H9 (cell line): ENCODE measurements at regions not wholly inside any gene's neighbourhood (a gene's known extent, or its start where the extent isn't known, plus 50 kb on each side); places are given as distances from the start of the nearest gene placed in this dataset.

Experiments used
- DNase-seq: peaks from one replicate; pipeline ENCODE4 v3.0.0-alpha.2; 2017
- H2AFZ ChIP-seq: one replicate; pipeline ENCODE4 v1.6.1; 2013; ENCODE audit warnings: mild to moderate bottlenecking, low read length, control low read depth, moderate library complexity
- H2AK5ac ChIP-seq: 2 replicates; pipeline ENCODE4 v1.6.1; 2013; ENCODE audit warnings: low read length, control low read depth, mixed read lengths; ENCODE audit not compliant: insufficient read length
- H2BK120ac ChIP-seq: one replicate; pipeline ENCODE4 v1.6.1; 2013; ENCODE audit warnings: low read depth, mild to moderate bottlenecking, low read length, control low read depth, inconsistent platforms; ENCODE audit not compliant: poor library complexity, severe bottlenecking
- H2BK12ac ChIP-seq: 2 replicates; pipeline ENCODE4 v1.6.1; 2013; ENCODE audit warnings: low read length, control low read depth, mixed read lengths, low read depth; ENCODE audit not compliant: insufficient read length
- H2BK15ac ChIP-seq: 2 replicates; pipeline ENCODE4 v1.6.1; 2013; ENCODE audit warnings: low read depth, low read length, control low read depth
- H2BK20ac ChIP-seq: one replicate; pipeline ENCODE4 v1.6.1; 2013; ENCODE audit warnings: low read depth, mild to moderate bottlenecking, low read length, control low read depth, inconsistent platforms; ENCODE audit not compliant: poor library complexity, severe bottlenecking
- H2BK5ac ChIP-seq: 2 replicates; pipeline ENCODE4 v1.6.1; 2013; ENCODE audit warnings: low read length, control low read depth, mixed read lengths; ENCODE audit not compliant: insufficient read length
- H3K14ac ChIP-seq: 2 replicates; pipeline ENCODE4 v1.6.1; 2013; ENCODE audit warnings: low read length, control low read depth; ENCODE audit not compliant: insufficient read depth
- H3K18ac ChIP-seq: 2 replicates; pipeline ENCODE4 v1.6.1; 2013; ENCODE audit warnings: low read depth, mild to moderate bottlenecking, mixed read lengths, low read length, control low read depth; ENCODE audit not compliant: insufficient read length
- H3K23ac ChIP-seq: 2 replicates; pipeline ENCODE4 v1.6.1; 2013; ENCODE audit warnings: low read length, control low read depth, mixed read lengths, low read depth; ENCODE audit not compliant: insufficient read length
- H3K23me2 ChIP-seq: 2 replicates; pipeline ENCODE4 v1.6.1; 2013; ENCODE audit warnings: low read depth, mild to moderate bottlenecking, mixed read lengths, low read length, control low read depth; ENCODE audit not compliant: insufficient read length, poor library complexity, severe bottlenecking
- H3K27ac ChIP-seq: 2 replicates; pipeline ENCODE4 v1.5.1; 2013; ENCODE audit warnings: low read length, control low read depth, mixed read lengths, low read depth; ENCODE audit not compliant: insufficient read length
- H3K27me3 ChIP-seq: 2 replicates; pipeline ENCODE4 v1.6.1; 2013; ENCODE audit warnings: low read length, control low read depth, inconsistent platforms; ENCODE audit not compliant: insufficient read depth
- H3K4ac ChIP-seq: 2 replicates; pipeline ENCODE4 v1.6.1; 2013; ENCODE audit warnings: low read depth, mild to moderate bottlenecking, control low read depth, inconsistent platforms, low read length, moderate library complexity
- H3K4me1 ChIP-seq: 2 replicates; pipeline ENCODE4 v1.6.1; 2013; ENCODE audit warnings: low read length, control low read depth, inconsistent platforms; ENCODE audit not compliant: insufficient read depth
- H3K4me2 ChIP-seq: 2 replicates; pipeline ENCODE4 v1.6.1; 2013; ENCODE audit warnings: low read length, control low read depth, mixed read lengths; ENCODE audit not compliant: insufficient read length, insufficient read depth
- H3K56ac ChIP-seq: 2 replicates; pipeline ENCODE4 v1.6.1; 2013; ENCODE audit warnings: low read depth, mild to moderate bottlenecking, mixed read lengths, low read length, control low read depth; ENCODE audit not compliant: insufficient read length
- H3K79me1 ChIP-seq: 2 replicates; pipeline ENCODE4 v1.6.1; 2013; ENCODE audit warnings: low read depth, mild to moderate bottlenecking, moderate library complexity, low read length, control low read depth, inconsistent platforms; ENCODE audit not compliant: insufficient read depth, poor library complexity, severe bottlenecking
- H3K79me2 ChIP-seq: 2 replicates; pipeline ENCODE4 v1.6.1; 2013; ENCODE audit warnings: low read length, control low read depth, inconsistent platforms; ENCODE audit not compliant: insufficient read depth
- H3K9ac ChIP-seq: 2 replicates; pipeline ENCODE4 v1.6.1; 2013; ENCODE audit warnings: low read length, control low read depth, mixed read lengths; ENCODE audit not compliant: insufficient read length; ENCODE audit errors: extremely low read depth
- H3K9me3 ChIP-seq: one replicate; pipeline ENCODE4 v1.6.1; 2013; ENCODE audit warnings: low read depth, low read length, inconsistent platforms; ENCODE audit not compliant: control insufficient read depth
- H3T11ph ChIP-seq: one replicate; pipeline ENCODE4 v1.6.1; 2013; ENCODE audit warnings: mild to moderate bottlenecking, low read length, control low read depth, inconsistent platforms
- H4K20me1 ChIP-seq: one replicate; pipeline ENCODE4 v1.6.1; 2013; ENCODE audit not compliant: control insufficient read depth, insufficient read length, insufficient read depth
- H4K5ac ChIP-seq: 2 replicates; pipeline ENCODE4 v1.6.1; 2013; ENCODE audit warnings: low read depth, mild to moderate bottlenecking, mixed read lengths, low read length, control low read depth; ENCODE audit not compliant: insufficient read length
- H4K8ac ChIP-seq: replicated peaks from 2 replicates; pipeline ENCODE4 v1.6.1; 2013; ENCODE audit warnings: low read length, control low read depth, mixed read lengths, low read depth; ENCODE audit not compliant: insufficient read length
- H4K91ac ChIP-seq: 2 replicates; pipeline ENCODE4 v1.6.1; 2013; ENCODE audit warnings: low read depth, mild to moderate bottlenecking, moderate library complexity, mixed read lengths, low read length, control low read depth; ENCODE audit not compliant: insufficient read length
- H3K27ac Mint-ChIP-seq, 3 experiments: 2 replicates in 2 of 3; 3 replicates in 1 of 3; pipeline ENCODE4 v1.8.0; 2020 to 2021; ENCODE audit warnings: mixed read lengths in 3 of 3, mild to moderate bottlenecking in 1 of 3, moderate library complexity in 1 of 3
- H3K27me3 Mint-ChIP-seq: 2 replicates; pipeline ENCODE4 v1.8.0; 2021; ENCODE audit warnings: low read depth, mild to moderate bottlenecking, moderate library complexity, mixed read lengths
- H3K36me3 Mint-ChIP-seq, 3 experiments: 2 replicates in 2 of 3; 3 replicates in 1 of 3; pipeline ENCODE4 v1.8.0; 2020 to 2021; ENCODE audit warnings: low read depth in 3 of 3, mixed read lengths in 3 of 3; ENCODE audit not compliant: insufficient read depth in 1 of 3
- H3K4me1 Mint-ChIP-seq, 2 experiments: 2 replicates each; pipeline ENCODE4 v1.8.0; 2020; ENCODE audit warnings: mixed read lengths in 2 of 2
- H3K4me3 Mint-ChIP-seq, 2 experiments: 2 replicates in 1 of 2; 3 replicates in 1 of 2; pipeline ENCODE4 v1.8.0; 2020 to 2021; ENCODE audit warnings: mild to moderate bottlenecking in 2 of 2, mixed read lengths in 2 of 2, moderate library complexity in 1 of 2
- H3K9me3 Mint-ChIP-seq, 2 experiments: 2 replicates in 1 of 2; 3 replicates in 1 of 2; pipeline ENCODE4 v1.8.0; 2020; ENCODE audit warnings: mild to moderate bottlenecking in 2 of 2, mixed read lengths in 2 of 2, moderate library complexity in 1 of 2
- CTCF ChIP-seq: fragments of 200-600 bp; sonication (generic); conservative IDR thresholded peaks from 3 replicates; pipeline ENCODE4 v1.8.0; 2021; ENCODE audit warnings: antibody characterized with exemption, mild to moderate bottlenecking
- WGBS: extraction: QIAGEN DNeasy Blood & Tissue Kit; methylation state at CpG from one replicate; pipeline ENCODE4 v1.1.7; 2013; ENCODE audit warnings: missing lambda C conversion rate, low lambda C conversion rate, mixed read lengths; ENCODE audit not compliant: insufficient read length; ENCODE audit errors: extremely low coverage; 5-methylcytosine and 5-hydroxymethylcytosine counted together

GRCh38 chr2:153110486-153110885, 368.1 kb downstream of the RPRM start:
- H3K9me3 ChIP-seq: no peaks in the 10 kb centered on the region
- TF ChIP-seq CTCF: no peak
- H2BK120ac ChIP-seq: no peak overlapping the region
- H4K5ac ChIP-seq: no peak overlapping the region
- H3K4ac ChIP-seq: no peak overlapping the region
- no peak overlapping the region for H3T11ph ChIP-seq
- no peaks in the 10 kb centered on the region for H3K4me1 Mint-ChIP-seq
- no peaks in the 10 kb centered on the region for H3K79me2 ChIP-seq
- no peak overlapping the region for H2AFZ ChIP-seq
- H3K27ac Mint-ChIP-seq: no peak overlapping the region
- no peak overlapping the region for H3K9ac ChIP-seq
- H3K23ac ChIP-seq: no peak overlapping the region
- H2AK5ac ChIP-seq: no peak overlapping the region
- no peak overlapping the region for H3K56ac ChIP-seq
- WGBS: no CpG with 5 or more reads among the region's 4 CpGs
- no peak overlapping the region for H2BK12ac ChIP-seq
- no peak overlapping the region for H3K27ac ChIP-seq
- no peaks in the 10 kb centered on the region for H3K27me3 Mint-ChIP-seq
- DNase-seq: no peak
- H4K91ac ChIP-seq: no peak overlapping the region
- no peaks in the 10 kb centered on the region for H3K4me1 ChIP-seq
- no peaks in the 10 kb centered on the region for H3K27me3 ChIP-seq
- no peak overlapping the region for H2BK15ac ChIP-seq
- no peaks in the 10 kb centered on the region for H3K79me1 ChIP-seq
- no peak overlapping the region for H3K14ac ChIP-seq
- H3K4me3 Mint-ChIP-seq: no peak overlapping the region
- H4K8ac ChIP-seq: no peak overlapping the region
- H3K23me2 ChIP-seq: no peaks in the 10 kb centered on the region
- no peak overlapping the region for H3K18ac ChIP-seq
- no peaks in the 10 kb centered on the region for H3K36me3 Mint-ChIP-seq
- no peaks in the 10 kb centered on the region for H4K20me1 ChIP-seq
- no peak overlapping the region for H3K4me2 ChIP-seq
- no peak overlapping the region for H2BK5ac ChIP-seq
- H3K9me3 Mint-ChIP-seq: no peaks in the 10 kb centered on the region
- no peak overlapping the region for H2BK20ac ChIP-seq
